GM18873 (cell line): ENCODE measurements at regions not wholly inside any gene's neighbourhood (a gene's known extent, or its start where the extent isn't known, plus 50 kb on each side); places are given as distances from the start of the nearest gene placed in this dataset.

Experiments used
- ATAC-seq: cut with Tn5 transposase; IDR thresholded peaks from one replicate; pipeline ENCODE4 v1.9.1; 2021; ENCODE audit warnings: mild to moderate bottlenecking, moderate library complexity, moderate number of reproducible peaks; ENCODE audit not compliant: unreplicated experiment, low FRiP score

DNA sequence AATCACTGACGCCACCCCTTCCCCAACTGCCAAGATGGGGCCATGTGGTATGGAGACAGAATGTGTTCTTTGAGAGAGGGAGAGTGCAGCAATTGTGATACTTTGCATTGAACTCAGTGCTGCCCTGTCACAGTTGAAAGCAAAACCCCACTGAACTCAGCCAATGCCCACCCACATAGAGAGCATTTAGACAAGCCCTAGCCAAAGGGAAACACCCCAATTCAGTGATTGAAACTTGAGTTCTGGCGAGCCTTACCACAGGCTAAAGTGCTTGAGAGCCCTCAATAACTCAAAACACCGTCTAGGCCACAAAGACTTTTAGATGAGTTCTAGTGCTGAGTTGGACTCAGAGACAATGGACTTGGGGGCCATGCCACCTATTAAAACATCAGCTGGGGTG is 751.9 kb upstream of the POT1 start:
- ATAC-seq: no peak

DNA sequence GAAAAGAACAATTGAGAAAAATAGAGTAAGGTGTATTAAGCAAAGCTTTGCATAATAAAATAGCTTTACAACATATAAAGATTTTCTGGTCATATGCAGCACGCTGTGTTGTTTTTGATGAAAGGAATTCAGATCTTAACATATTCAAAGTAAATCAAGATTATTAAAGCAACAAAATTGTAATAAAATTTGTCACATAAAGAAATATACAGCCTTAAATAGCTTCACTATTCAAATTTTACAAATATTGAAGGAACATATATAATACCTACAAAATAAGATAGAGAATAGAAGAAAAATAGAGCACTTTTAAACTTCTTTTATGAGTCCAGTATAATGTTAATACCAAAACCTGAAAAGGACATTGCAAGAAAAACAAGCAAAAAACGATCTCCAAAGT is 749.1 kb upstream of the POT1 start:
- no peak for ATAC-seq

DNA sequence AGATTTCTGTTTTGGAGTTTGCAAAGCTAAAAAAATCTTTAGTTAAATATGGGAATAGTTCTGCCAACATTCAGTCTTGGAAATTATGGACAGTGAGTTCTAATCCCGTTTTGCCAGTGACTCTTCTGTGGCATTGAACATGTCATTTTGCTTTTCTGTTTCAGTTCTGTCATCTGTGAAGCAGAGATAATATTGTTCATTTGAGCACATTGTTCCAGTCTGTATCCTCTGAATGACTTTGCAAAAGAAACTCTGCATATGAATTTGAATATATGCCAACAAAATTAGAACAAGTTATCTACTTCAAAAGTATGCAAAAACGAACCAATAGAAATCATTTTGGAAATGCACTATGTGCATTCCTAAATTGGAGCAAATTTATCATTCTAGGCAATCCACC is 746.0 kb upstream of the POT1 start:
- no peak for ATAC-seq

DNA sequence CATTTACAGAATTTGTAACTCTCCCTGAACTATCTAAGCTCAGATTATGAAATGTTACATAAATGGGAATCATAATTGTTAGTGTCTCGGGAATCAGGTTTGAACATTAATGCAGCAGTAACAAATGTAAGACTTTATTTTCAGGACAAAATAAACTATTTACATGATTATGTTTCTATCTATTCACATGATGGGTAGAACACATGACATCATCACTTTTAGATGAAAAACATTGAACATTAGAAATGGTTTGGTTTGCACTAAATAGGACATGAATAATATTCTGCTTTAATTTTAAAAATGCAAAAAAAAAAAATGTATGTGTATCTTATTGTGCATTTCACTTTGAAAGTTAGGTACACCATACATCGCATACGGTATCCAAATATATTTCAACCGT is 745.5 kb upstream of the POT1 start:
- no peak for ATAC-seq

DNA sequence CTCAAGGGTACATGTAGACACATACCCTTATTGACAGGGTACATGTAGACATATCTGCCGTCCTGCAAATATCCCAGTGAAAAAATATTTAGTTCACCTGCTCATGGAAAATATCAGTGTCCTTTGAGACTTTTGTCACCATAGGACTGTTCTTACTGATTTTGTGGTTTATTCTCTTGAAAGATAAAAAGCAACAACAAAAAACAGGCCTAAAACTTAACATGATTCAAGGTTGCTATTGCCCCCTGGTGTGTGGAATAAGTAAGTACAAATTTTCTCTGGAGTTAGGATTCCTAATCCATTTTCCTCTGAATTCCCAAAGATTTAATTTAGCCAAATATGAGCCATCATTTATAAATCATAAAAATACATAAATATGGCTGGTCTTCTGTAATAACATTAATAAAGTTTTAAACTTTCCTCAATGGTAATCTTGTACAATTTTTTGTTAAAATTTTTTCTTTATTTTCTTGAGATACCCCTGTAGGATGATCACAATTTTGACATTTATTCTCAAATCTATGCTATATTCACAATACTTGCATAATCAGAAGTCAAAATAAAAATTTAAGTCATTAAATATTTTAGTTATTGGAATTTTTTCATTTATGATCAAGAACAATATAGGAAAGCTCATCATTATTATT is 741.4 kb upstream of the POT1 start:
- ATAC-seq: no peak

DNA sequence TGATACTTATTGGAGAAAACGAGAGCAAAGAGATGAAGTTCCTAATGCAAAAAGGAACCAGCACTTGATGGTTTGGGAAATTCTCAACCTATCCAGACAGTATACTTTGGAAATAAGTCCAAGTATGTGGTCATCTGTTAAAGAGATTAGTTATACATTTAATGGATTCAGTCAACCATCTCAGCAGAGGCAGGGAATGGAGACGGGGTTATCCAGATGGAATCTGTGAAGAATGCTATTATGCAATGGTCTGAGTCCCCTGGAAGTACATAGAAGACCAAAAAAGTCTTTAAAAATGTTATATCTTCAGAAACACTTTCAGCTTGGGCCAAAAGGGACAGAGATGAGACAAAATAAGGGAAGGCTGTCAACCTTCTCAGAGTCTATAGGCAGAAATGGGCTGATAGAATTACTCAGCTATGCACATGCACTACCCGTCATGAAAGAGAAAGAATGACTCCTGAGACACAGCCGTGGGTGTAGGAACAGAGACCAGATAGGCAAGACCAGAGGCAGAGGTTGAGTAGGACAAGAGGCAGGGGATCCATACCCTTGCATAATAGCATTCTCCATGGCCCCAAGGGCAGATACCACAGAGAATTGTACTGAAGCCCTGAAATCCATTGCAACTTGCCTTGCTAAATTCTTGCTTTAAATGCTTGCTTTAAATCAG is 738.8 kb upstream of the POT1 start:
- no peak for ATAC-seq

DNA sequence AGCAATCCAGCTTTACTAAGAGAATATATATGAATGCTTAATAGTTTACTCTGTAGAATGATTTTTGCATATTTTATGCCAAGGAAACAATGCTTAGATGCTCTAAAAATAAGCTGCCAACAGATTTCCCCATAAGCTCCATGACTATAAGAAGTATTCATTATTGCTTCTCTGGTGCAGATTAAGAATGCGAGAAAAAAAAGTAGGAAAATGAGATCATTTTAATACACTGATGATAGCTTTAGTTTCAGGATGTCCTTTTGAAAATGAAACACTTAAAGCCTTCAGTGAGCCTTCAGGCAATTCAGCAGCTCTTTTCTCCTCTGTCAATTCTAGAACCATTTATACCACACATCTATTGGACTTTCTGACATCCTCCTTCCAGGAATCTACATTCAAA is 735.0 kb upstream of the POT1 start:
- no peak for ATAC-seq

DNA sequence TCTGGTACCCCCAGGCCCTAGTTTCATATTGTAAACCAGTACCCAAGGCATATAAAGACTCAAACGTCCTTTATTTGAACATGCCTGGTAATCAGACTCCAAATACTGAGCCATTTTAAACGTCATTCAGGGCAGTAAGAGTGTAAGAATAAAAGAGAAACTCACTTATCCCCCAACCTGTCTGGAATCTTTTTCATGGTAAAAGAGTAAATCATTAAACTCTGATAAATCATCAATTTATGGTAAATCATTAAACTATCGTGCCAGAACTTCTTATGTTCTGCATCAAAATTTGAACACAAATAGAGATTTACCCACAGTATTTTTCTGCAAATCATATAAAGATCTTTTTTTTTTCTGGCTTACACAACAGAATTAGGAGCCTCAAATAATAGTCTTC is 734.3 kb upstream of the POT1 start:
- no peak for ATAC-seq

DNA sequence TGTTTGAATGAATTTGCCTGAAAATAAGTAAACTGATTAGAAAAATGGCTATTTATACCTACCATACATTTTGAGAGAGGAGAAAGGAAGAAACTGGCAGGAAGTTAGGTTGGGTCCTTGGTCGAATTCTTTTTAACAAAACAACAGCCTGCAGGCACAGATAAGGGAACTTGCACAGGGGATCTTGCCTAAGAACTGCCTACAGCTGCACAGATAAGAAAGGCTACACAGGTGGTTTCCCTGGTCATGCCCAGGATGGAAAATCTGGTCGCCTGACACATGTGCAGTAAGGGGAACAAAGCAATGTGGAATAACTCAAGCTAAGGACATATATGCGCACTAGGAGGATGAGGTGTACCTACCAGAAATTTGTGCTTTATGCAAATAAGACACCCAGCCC is 732.1 kb upstream of the POT1 start:
- ATAC-seq: no peak

DNA sequence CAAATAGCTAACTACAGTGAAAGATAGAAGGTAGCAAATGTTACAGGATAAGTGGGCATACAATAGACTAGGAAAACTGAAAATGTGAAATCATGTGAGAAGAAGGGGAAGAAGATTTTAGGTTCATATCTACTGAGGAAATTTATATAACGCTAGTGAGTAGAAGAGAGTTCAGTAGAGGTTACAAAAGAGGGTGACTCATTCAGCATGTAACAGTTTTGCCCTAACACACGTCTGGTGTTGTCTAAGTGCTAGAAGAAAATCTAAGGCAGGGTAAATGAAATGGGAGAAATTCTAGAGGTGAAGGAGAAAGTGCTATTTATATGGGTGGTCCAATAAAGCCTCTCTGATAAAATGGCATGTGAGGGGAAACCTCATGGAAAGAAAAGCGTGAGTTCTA is 731.4 kb upstream of the POT1 start:
- no peak for ATAC-seq

DNA sequence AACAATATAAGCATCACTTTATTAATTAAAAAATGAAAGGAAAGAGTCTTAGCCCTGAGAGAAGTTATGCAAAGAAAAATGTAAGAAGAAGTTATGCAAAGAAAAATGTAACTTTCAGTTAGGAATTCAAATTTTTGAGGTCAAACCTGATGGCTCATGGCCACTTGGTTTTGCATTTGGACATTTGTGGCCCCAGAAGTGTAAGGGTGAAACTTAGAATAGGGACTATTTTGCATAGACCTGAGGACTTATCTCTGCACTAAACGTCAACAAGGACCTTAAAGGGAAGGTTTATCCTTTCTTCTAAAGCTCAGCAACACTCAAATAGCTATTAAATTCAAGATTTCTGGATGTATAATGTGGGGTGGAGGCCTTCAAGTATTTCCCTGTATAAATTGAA is 724.5 kb upstream of the POT1 start:
- ATAC-seq: no peak

DNA sequence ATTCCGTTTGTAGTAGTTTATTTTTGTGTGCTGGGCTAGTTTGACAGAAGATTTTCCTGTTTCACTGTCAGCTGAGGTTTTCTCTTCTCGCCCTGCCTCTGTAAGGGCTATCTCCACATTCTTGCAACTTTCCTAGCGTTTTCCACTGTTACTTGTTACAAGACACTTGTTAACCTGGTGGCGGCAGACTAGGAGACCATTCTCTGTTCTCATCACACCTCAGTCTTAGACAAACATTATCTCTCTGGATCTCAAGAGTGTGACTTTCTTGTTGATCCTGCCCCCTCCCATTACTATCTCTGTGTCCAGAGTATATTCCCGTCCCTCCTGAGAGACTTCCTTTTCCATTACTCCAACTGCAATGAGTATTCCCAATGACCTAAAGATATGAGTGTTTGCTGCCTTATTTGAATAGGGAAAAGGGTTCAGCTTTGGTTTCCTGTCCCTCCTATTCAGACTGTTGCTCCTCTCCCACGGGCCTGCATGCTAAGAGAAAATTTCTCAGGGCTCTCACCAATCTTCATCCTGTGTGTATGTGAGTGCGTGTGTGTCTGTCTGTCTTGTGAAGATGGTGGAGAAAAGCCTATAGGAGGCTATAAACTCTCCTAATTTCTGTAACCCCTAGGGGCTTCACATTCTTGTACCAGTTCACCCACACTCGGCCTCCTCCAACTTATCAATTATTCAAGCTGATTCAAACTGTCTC is 722.4 kb upstream of the POT1 start:
- ATAC-seq: no peak

DNA sequence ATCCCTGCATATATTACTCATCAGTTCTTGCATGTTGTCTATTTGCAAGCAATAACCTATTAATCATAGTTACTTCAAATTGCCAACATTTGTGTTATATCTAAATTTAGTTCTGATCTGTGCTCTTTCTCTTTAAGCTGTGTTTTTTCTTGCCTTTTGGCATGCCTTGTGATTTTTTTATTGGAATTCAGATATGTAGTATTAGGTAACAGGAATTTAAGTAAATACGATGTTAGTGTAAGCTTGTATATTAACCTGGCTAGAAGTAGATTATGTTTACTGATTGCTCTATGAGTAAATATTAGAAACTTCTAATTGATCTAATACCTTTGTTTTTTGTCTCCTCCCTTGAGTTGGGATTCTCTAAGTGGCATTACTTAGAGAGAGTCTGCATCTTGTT is 718.9 kb upstream of the POT1 start:
- ATAC-seq: no peak

DNA sequence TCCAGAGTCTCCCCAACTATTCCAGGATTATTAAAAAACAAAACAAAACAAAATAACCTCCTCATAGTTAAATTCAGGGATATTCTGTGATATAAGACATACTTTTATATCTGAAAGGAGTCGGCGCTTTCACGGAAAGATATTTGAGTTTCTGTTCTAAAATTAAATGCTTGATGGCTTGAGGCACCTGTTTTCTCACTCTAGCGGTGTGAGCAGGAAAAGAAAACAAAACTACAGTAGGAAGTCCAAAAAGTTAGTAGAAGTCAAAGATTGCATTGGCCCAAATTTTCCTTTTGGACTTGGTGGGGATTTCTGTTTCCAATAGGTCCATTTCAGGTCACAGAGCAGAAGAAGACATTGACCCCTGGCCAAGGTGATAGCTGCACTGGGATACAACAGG is 716.1 kb upstream of the POT1 start:
- no peak for ATAC-seq

DNA sequence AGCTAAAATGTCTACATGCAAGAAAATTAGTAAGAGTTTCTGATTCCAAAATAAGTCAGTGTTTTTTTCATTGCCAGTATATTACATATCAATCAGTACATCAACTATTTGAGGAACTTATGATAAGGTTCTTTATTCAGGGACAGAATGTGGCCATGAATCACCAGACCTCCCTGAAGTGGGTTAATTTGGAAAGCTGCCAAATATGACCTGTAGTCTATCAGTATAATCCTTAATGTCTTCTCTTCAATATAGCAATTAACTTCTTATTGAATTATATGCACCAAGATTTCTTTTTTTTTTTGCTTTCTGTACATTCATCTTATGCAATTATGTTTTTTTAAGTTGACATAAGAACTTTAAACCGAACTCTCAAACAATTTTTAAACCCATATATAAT is 714.5 kb upstream of the POT1 start:
- no peak for ATAC-seq

DNA sequence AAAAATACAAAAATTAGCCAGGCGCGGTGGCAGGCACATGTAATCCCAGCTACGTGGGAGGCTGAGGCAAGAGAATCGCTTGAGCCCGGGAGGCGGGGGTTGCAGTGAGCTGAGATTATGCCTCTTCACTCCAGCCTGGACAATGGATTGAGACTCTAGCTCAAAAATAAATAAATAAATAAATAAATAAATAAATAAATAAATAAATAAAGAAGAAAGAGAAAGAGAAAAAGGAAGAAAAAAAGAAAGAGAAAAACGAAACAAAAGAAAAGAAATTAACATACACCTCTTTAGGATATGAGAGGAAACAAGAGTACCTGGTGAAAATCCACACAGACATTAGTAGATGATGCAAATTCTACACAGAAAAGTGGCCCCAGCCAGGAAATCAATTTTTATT is 713.7 kb upstream of the POT1 start:
- no peak for ATAC-seq

DNA sequence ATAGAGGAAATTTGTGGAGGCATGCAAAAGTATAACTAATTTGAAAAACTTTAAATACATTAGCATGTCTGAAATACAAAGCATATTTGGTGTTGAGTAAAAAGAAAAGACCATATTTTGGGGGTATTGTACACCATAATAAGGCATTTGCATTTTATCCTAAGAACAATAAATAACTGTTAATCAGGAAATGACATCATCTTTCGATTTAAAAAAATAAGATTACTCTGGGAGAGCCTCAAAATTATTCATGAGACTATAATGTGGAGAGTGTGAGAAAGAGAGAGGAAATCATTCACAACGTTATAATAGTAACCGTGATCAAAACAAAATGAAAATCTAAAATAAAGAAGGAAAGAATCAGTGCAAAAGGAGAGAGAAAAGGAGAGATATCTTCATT is 712.3 kb upstream of the POT1 start:
- no peak for ATAC-seq

DNA sequence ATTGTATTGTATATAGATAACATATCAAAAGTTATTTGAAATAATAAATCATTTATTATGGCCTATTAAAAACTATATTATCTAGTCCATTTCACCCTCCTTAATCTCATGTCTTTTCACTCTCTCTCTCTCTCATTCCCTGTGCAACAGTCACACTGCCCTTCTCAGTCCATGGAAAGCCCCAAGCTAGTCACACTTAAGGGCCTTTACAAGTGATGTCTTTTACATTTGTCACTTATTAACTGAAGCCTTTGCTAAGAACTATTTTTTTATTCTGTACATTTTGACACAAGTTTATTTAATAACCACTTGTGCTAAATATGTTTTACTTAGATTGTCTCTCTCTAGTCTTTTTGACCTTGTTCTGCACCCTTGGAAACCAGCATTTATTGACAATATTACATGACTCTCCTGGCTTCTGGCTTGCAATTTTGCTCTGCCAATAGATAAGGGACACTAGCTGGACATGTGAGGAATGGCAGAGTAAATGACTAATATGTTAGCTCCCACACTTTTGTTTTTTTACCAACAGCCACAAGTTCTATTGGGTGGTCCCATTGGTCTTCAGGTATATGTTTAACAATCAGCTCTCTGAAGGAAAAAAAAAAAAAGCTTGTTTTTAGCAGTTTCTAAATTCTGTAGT is 706.8 kb upstream of the POT1 start:
- no peak for ATAC-seq

DNA sequence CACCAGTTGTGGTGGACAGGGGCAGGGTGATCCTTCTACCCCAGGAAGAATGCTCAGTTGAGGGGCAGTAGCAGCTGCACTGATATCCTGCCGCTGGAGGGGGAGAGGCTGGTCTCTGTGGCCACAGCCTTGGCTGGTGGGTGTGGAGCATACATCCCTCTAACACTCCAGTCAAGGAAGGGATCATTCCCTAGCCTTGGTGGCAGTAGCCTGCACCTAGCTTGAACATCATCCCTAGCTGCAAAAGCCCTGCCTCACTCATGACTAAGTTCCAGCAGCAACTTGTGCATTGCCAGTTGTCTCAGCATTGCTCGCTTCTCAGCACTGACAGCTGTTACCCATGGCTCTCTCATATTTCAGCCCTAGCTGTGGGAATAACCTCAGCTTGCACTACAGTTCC is 688.9 kb upstream of the POT1 start:
- no peak for ATAC-seq

DNA sequence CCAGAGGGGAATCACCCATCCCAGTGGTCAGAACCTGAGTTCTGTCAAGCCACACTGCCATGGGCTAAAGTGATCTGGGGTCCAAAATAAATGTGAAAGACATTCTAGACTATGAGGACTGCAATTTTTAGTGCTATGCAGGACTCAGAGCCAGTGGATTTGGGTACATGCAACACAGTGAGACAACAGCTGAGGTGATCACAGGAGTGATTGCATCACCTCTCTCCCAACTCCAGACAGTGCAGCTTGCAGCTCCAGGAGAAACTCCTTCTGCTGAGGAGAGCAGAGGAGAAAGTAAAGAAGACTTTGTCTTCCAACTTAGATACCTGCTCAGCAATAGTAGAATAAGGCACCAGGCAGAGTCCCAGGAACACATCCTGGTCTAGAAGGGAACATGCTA is 682.0 kb upstream of the POT1 start:
- no peak for ATAC-seq

DNA sequence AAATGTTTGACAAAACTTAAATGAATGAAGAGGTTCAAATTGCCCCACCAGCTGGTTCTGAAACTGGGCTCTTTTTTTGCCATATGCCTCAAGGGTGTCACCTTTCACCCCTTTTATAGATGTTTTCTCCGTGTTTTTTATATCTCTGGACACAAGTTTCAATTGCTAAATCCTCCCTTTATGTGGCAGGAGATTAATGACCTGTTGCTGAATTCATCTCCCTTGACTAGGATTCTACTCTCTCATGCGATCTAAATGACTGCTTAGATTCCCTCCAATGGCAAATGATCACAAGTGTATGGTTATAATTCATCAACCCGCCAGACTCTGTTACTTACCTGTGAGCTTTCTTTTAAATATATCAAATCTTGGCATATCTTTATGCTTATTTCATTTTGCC is 677.0 kb upstream of the POT1 start:
- ATAC-seq: no peak

DNA sequence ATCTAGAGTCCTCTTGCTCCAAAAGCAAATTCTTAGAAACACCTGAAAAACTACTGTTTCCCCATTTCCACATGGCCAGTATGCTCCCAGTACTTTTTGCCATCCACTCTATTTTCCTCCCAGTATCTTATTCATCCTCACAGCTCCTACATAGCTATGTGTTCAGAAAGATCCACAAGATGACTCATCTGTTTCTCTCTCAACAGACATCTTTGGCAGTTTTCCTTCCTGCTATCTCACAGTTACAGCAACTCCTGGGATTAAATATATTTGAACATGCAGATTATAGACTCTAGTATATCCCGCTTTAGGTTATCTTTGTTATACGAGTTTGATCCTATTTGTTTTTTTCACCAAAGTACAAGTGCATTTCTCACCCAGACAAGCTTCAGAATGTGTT is 675.6 kb upstream of the POT1 start:
- ATAC-seq: no peak
